ENCODE measurements at regions not wholly inside any gene's neighbourhood (a gene's known extent, or its start where the extent isn't known, plus 50 kb on each side); places are given as distances from the start of the nearest gene placed in this dataset.
A peak's percentile ranks its signal among the peaks of the same experiment; 100 is the strongest.

DNA sequence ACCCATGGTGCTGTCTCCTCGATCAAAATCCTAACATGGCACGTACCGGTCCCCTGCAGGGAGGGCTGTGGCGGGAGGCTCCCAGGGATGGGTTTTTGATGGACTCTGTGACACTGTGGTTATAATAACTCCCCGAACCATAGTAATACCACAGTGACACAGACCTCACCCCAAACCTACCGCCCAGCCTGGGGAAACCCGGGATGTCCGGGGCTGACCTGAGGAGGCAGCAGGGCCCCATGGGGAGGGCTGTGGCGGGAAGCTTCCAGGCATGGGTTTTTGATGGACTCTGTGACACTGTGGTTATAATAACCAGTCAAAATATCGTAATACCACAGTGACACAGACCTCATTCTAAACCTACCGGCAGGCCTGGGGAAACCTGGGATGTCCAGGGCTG, 378.0 kb downstream of the TMEM121 start:
- H3K9me3 Mint-ChIP-seq, result no peaks in the 10 kb centered on the region
- ATAC-seq (no peak), DNase-seq (no peak)
- TF ChIP-seq, protein P1, sequence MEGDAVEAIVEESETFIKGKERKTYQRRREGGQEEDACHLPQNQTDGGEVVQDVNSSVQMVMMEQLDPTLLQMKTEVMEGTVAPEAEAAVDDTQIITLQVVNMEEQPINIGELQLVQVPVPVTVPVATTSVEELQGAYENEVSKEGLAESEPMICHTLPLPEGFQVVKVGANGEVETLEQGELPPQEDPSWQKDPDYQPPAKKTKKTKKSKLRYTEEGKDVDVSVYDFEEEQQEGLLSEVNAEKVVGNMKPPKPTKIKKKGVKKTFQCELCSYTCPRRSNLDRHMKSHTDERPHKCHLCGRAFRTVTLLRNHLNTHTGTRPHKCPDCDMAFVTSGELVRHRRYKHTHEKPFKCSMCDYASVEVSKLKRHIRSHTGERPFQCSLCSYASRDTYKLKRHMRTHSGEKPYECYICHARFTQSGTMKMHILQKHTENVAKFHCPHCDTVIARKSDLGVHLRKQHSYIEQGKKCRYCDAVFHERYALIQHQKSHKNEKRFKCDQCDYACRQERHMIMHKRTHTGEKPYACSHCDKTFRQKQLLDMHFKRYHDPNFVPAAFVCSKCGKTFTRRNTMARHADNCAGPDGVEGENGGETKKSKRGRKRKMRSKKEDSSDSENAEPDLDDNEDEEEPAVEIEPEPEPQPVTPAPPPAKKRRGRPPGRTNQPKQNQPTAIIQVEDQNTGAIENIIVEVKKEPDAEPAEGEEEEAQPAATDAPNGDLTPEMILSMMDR (IDR thresholded peaks at IDR 0.05), result no peak
- H3K4me3 Mint-ChIP-seq, result no peak overlapping the region
- H3K27me3 Mint-ChIP-seq, result peaks cover 9% of the 10 kb centered on the region
- H3K36me3 Mint-ChIP-seq (ENCODE audit: low read depth), result no peaks in the 10 kb centered on the region
- ChIA-PET POLR2A (no interaction called here), CTCF (no interaction called here)
- intact Hi-C loops (cut with micrococcal nuclease), result no loop called here
- no peak overlapping the region for H3K27ac Mint-ChIP-seq
- H3K4me1 Mint-ChIP-seq (ENCODE audit: low read depth), result peaks cover 3% of the 10 kb centered on the region

DNA sequence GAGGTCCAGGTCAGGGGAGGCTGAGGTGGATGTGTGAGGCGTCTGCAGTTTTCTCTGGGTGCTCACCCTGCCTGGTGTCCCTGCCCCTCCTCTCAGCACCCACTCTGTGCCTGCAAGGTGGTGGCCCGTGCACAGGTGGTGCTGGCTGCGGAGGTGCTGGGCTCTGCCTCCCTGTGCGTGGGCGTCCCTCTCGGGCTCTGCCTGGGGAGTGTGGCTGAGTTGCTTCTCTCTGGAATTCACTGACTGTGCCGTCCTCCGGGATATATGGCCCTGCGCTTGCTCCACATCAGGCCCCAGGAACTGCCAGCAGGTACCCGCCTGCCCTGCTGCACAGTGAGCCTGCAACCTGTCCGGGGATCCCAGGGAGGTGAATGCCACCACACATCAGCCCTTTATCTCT, 379.1 kb downstream of the TMEM121 start:
- POLR2A ChIA-PET, result no interaction called here
- Mint-ChIP-seq H3K27ac (no peak overlapping the region), H3K4me3 (no peak overlapping the region), H3K36me3 (ENCODE audit: low read depth) (no peaks in the 10 kb centered on the region), H3K4me1 (ENCODE audit: low read depth) (peaks cover 3% of the 10 kb centered on the region), H3K9me3 (no peaks in the 10 kb centered on the region), H3K27me3 (peaks cover 7% of the 10 kb centered on the region)
- CTCF ChIA-PET, result no interaction called here
- no peak for DNase-seq
- intact Hi-C loops (cut with micrococcal nuclease), result loop anchor here (1.0 kb wide), 1 partner anchor 12 kb away; no protein-coding TSS in a partner anchor
- TF ChIP-seq, protein P1 (IDR thresholded peaks at IDR 0.05), result no peak
- ATAC-seq, result no peak

DNA sequence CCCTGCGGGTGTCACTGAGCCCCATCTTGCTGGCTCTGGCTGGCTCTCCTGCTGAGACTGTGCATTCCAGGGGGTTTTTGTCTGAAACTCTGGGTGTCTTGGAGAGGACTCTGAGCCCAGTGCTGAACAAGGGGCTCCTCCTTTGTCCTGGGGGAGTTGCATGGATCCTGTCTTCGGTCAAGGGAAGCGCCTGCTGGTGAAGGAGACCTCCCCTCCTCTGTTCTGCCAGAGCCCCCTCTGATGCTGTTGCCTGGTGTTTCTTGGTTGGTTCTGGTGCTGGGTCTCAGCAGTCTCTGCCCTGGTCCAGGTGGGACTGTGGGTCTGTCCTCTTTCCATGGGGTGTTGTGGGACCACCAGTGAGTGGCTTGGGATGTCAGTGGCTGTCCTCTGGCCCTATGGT, 380.9 kb downstream of the TMEM121 start:
- no peak overlapping the region for H3K27ac Mint-ChIP-seq
- H3K27me3 Mint-ChIP-seq, result no peaks in the 10 kb centered on the region
- CTCF ChIA-PET, result no interaction called here
- no peak for DNase-seq
- peaks cover 3% of the 10 kb centered on the region for H3K4me1 Mint-ChIP-seq (ENCODE audit: low read depth)
- no peak overlapping the region for H3K4me3 Mint-ChIP-seq
- no peaks in the 10 kb centered on the region for H3K36me3 Mint-ChIP-seq (ENCODE audit: low read depth)
- POLR2A ChIA-PET, result no interaction called here
- TF ChIP-seq, protein P1 (IDR thresholded peaks at IDR 0.05), result no peak
- no peak for ATAC-seq
- H3K9me3 Mint-ChIP-seq, result no peaks in the 10 kb centered on the region
- intact Hi-C loops (cut with micrococcal nuclease), result no loop called here

DNA sequence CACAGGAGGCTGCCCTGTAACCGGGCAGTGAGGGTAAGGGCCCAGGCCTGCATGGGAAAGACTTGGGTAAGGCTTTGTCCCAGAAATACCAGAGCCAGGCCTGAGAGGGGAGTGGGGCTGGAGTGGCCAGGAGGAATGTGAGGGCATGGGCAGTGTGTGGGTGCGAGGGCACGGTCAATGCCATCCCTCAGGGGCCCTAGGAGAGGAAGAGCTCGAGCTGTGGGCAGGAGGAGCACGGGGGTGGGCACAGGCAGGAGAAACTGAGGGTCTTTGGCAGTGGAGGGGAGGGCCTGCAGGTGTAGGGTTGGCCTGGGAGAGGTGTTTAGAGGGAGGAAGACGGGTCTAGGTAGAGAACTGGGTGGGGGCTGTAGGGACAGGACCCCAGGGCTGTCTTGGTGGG, 381.6 kb downstream of the TMEM121 start:
- H3K27ac Mint-ChIP-seq, result no peak overlapping the region
- H3K4me1 Mint-ChIP-seq (ENCODE audit: low read depth), result peaks cover 3% of the 10 kb centered on the region
- no peaks in the 10 kb centered on the region for H3K27me3 Mint-ChIP-seq
- ATAC-seq (no peak), DNase-seq (no peak)
- H3K36me3 Mint-ChIP-seq (ENCODE audit: low read depth), result no peaks in the 10 kb centered on the region
- TF ChIP-seq, protein P1 (IDR thresholded peaks at IDR 0.05), result no peak
- intact Hi-C loops (cut with micrococcal nuclease), result no loop called here
- CTCF ChIA-PET, result no interaction called here
- no peaks in the 10 kb centered on the region for H3K9me3 Mint-ChIP-seq
- H3K4me3 Mint-ChIP-seq, result no peak overlapping the region
- POLR2A ChIA-PET, result no interaction called here

DNA sequence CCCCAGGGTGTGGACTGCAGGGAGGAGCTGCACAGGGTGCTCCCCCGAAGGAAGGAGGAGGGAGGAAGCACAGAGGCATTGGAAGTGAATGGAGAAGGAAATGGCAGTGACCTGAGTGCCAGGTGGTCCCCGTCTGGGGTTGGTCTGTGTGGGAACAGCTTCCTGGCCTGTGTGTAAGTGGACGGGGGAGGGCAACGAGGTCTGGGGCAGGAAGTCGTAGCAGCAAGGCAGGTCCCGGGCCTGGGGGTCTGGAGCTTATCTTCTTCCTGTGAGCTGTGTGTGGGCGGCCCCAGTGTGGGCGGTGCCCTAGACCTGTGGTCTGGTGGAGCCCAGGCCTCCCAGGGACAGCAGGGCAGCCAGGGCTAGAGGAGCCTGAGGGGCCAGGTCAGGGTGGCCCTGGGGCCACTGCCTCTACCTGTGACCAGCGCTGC, 382.1 kb downstream of the TMEM121 start:
- H3K4me1 Mint-ChIP-seq (ENCODE audit: low read depth), result peaks cover 3% of the 10 kb centered on the region
- ChIA-PET POLR2A (no interaction called here), CTCF (no interaction called here)
- no peak for ATAC-seq
- TF ChIP-seq, protein P1 (IDR thresholded peaks at IDR 0.05), result no peak
- no peaks in the 10 kb centered on the region for H3K27me3 Mint-ChIP-seq
- no peak overlapping the region for H3K27ac Mint-ChIP-seq
- H3K4me3 Mint-ChIP-seq, result no peak overlapping the region
- no peaks in the 10 kb centered on the region for H3K36me3 Mint-ChIP-seq (ENCODE audit: low read depth)
- intact Hi-C loops (cut with micrococcal nuclease), result no loop called here
- H3K9me3 Mint-ChIP-seq, result no peaks in the 10 kb centered on the region
- DNase-seq, result peak; percentile 37
